Transverse colon (tissue), 4 donors: ENCODE measurements at regions not wholly inside any gene's neighbourhood (a gene's known extent, or its start where the extent isn't known, plus 50 kb on each side); places are given as distances from the start of the nearest gene placed in this dataset.

Source experiments
- DNase-seq: peaks from one replicate; pipeline ENCODE4 v3.0.0-alpha.2; 2019
- H3K27ac ChIP-seq, 4 donors: fragments of 200-600 bp; sonication (generic); 2 replicates each; pipeline ENCODE4 v1.5.1; 2016 to 2018; ENCODE audit warnings: inconsistent platforms in 4 of 4
- H3K27me3 ChIP-seq: fragments of 200-600 bp; sonication (generic); 2 replicates; pipeline ENCODE4 v1.5.1; 2017; ENCODE audit warnings: inconsistent platforms
- H3K36me3 ChIP-seq, 4 donors: fragments of 200-600 bp; sonication (generic); 2 replicates each; pipeline ENCODE4 v1.5.1; 2017 to 2019; ENCODE audit warnings: inconsistent platforms in 4 of 4
- H3K4me1 ChIP-seq, 4 donors: fragments of 200-600 bp; sonication (generic); 2 replicates each; pipeline ENCODE4 v1.5.1; 2017 to 2020; ENCODE audit warnings: inconsistent platforms in 4 of 4
- H3K4me3 ChIP-seq, 4 donors: fragments of 200-600 bp; sonication (generic); 1 replicate in 1 of 4; 2 replicates in 3 of 4; pipeline versions ENCODE4 v1.5.1 to v1.6.1; 2017 to 2019; ENCODE audit warnings: inconsistent platforms in 4 of 4
- H3K9me3 ChIP-seq, 2 donors: fragments of 200-600 bp; sonication (generic); 2 replicates each; pipeline ENCODE4 v1.5.1; 2017 to 2019; ENCODE audit warnings: inconsistent platforms in 2 of 2
- EP300 ChIP-seq: sonication (generic); formaldehyde crosslinking; IDR thresholded peaks from one replicate; pipeline ENCODE4 v1.6.1; 2017; ENCODE audit warnings: antibody characterized with exemption, low read depth
- POLR2A ChIP-seq: fragments of 450-650 bp; IDR thresholded peaks from one replicate; pipeline ENCODE4 v1.6.1; 2016; ENCODE audit warnings: antibody characterized with exemption, mild to moderate bottlenecking, moderate library complexity
- POLR2AphosphoS5 ChIP-seq, 3 donors: sonication (generic); formaldehyde crosslinking; IDR thresholded peaks; one replicate each; pipeline ENCODE4 v1.6.1; 2016; ENCODE audit warnings: antibody characterized with exemption in 3 of 3
- WGBS, 2 donors: methylation state at CpG; one replicate each; pipeline ENCODE4 v1.1.5; 2018; ENCODE audit warnings: low coverage in 1 of 2; 5-methylcytosine and 5-hydroxymethylcytosine counted together
- in situ Hi-C, 4 donors: fragments of 200-750 bp; cut with MboI; loops; one replicate each; pipeline versions ENCODE4 v1.15.0 to v1.15.1; 2017; ENCODE audit warnings: low sequenced_read_pairs in 3 of 4, low pct_ligation_motif_present in 1 of 4, low pct_unique_long_range_greater_than_20kb in 1 of 4
- intact Hi-C: fragments of 100-400 bp; cut with DNase I; formaldehyde crosslinking; loops from one replicate; pipeline ENCODE4 v1.15.1; 2023; ENCODE audit warnings: low total_unique reads
- TF ChIP-seq, protein P1 (sequence below), 5 experiments: fragments of 200-600 bp in 3 of 5; fragments of 450-650 bp in 2 of 5; sonication (generic) in 3 of 5; IDR thresholded peaks; 1 replicate in 2 of 5; 2 replicates in 3 of 5; pipeline ENCODE4 v1.5.1; 2016 to 2017; ENCODE audit warnings: antibody characterized with exemption in 5 of 5, inconsistent platforms in 3 of 5, mild to moderate bottlenecking in 2 of 5, moderate library complexity in 1 of 5

DNA sequence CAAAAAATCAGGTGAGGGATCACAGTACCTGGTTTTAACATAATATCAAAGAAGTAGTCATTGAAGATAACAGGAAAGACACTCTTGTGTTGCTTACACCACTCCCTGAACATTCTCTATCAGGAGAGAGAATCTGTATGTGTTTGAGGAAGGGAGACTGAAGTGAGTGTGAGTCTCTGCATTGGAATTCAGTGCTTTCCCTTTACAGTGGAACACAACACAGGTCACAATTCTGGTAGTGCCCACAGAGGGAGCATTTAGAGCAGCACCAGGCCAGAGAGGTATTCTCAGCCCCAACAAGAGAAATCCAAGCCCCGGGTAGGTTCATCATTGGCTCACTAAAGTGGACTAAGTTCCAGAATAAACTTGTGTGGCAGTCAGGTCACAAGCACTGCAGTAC, 64.7 kb upstream of the UBQLN2 start:
- WGBS, 2 donors = 88 to 100% methylated on average over 1 of the region's 1 CpG
- no peaks in the 10 kb centered on the region for H3K27me3 ChIP-seq
- no peaks in the 10 kb centered on the region for H3K4me1 ChIP-seq
- TF ChIP-seq POLR2AphosphoS5 (IDR thresholded peaks at IDR 0.05) (no peak), EP300 (no peak), POLR2A (no peak)
- TF ChIP-seq, protein P1, sequence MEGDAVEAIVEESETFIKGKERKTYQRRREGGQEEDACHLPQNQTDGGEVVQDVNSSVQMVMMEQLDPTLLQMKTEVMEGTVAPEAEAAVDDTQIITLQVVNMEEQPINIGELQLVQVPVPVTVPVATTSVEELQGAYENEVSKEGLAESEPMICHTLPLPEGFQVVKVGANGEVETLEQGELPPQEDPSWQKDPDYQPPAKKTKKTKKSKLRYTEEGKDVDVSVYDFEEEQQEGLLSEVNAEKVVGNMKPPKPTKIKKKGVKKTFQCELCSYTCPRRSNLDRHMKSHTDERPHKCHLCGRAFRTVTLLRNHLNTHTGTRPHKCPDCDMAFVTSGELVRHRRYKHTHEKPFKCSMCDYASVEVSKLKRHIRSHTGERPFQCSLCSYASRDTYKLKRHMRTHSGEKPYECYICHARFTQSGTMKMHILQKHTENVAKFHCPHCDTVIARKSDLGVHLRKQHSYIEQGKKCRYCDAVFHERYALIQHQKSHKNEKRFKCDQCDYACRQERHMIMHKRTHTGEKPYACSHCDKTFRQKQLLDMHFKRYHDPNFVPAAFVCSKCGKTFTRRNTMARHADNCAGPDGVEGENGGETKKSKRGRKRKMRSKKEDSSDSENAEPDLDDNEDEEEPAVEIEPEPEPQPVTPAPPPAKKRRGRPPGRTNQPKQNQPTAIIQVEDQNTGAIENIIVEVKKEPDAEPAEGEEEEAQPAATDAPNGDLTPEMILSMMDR (IDR thresholded peaks at IDR 0.05) = no peak
- intact Hi-C loops (no loop called here), in situ Hi-C loops (no loop called here)
- H3K27ac ChIP-seq = no peak overlapping the region
- H3K9me3 ChIP-seq = no peaks in the 10 kb centered on the region
- H3K36me3 ChIP-seq = no peaks in the 10 kb centered on the region
- no peak for DNase-seq
- H3K4me3 ChIP-seq = no peak overlapping the region

DNA sequence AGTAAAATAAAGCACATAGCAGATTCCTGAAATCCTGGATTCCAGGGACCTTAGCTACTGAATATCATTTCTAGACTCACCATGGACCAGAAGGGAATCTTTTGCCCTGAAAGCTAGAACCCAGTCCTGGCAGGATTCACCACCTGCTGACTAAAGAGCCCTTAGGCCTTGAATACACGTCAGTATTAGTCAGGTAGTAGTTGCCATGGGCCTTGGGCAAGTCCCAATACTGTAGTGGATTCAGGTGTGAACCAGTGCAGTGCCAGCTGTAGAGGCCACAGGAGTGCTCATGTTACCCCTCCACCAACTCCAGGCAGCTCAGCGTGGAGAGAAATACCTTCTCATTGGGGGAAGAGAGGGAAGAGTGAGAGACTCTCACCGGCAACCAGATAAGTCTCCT, 64.1 kb upstream of the UBQLN2 start:
- Histone ChIP-seq H3K9me3 (no peaks in the 10 kb centered on the region), H3K4me1 (no peaks in the 10 kb centered on the region), H3K4me3 (no peak overlapping the region), H3K27ac (no peak overlapping the region), H3K27me3 (no peaks in the 10 kb centered on the region), H3K36me3 (no peaks in the 10 kb centered on the region)
- intact Hi-C loops (no loop called here), in situ Hi-C loops (no loop called here)
- no peak for DNase-seq
- TF ChIP-seq POLR2A (no peak), POLR2AphosphoS5 (IDR thresholded peaks at IDR 0.05) (no peak), EP300 (no peak)
- TF ChIP-seq, protein P1 (IDR thresholded peaks at IDR 0.05) = no peak
- WGBS, 2 donors = 68% methylated on average over 3 of the region's 3 CpGs; no CpG with 5 or more reads in 1 of the 2 donors

DNA sequence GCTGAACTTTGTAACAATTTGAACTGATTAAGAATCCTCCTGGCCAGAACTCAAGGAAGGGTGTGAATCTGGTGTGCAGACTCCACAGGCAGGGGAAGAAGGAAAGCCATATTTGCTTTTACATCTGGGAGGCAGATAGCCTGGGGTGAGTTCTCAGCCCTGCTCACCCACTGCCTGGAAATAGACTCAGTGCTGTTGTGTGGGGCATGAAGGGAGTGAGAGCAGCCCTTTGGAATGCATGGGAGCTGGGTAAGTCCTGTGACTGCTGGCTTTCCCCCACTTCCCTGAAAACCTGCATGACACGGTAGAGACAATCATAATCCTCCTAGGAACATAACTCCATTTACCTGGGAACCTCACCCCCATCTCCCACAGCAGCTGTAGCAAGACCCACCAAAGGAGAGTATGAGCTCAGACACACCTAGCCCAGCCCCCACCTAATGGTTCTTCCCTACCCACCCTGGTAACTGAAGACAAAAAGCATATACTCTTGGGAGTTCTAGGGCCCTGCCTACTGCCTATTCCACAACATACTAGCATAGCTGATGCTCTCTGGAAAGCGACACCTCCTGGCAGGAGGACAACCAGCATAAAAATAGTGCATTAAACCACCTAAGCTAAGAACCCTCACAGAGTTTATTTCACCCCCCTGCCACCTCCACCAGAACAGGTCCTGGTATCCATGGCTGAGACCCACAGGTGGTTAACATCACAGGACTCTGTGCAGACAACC, 59.3 kb upstream of the UBQLN2 start:
- no peak for DNase-seq
- Histone ChIP-seq H3K9me3 (no peaks in the 10 kb centered on the region), H3K27ac (no peak overlapping the region), H3K27me3 (no peaks in the 10 kb centered on the region), H3K4me3 (no peak overlapping the region), H3K4me1 (no peaks in the 10 kb centered on the region), H3K36me3 (no peaks in the 10 kb centered on the region)
- intact Hi-C loops = no loop called here
- TF ChIP-seq POLR2A = no peak
- TF ChIP-seq, protein P1 (IDR thresholded peaks at IDR 0.05) = no peak
- in situ Hi-C loops = no loop called here
- 52 to 100% methylated on average over 1 to 2 of the region's 2 CpGs for WGBS, 2 donors

DNA sequence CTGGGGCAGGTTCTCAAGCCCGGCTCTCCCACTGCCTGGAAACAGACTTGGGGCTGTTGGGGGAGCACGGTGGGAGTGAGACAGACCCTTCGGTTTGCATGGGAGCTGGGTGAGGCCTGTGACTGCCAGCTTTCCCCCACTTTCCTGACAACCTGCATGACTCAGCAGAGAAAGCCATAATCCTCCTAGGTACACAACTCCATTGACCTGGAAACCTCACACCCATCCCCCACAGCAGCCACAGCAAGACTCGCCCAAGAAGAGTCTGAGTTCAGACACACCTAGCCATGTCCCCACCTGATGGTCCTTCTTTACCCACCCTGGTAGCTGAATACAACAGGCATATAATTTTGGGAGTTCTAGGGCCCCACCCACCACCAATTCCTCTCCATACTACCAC, 57.6 kb upstream of the UBQLN2 start:
- Histone ChIP-seq H3K27me3 (no peaks in the 10 kb centered on the region), H3K27ac (no peak overlapping the region), H3K4me1 (no peaks in the 10 kb centered on the region), H3K4me3 (no peak overlapping the region), H3K36me3 (no peaks in the 10 kb centered on the region), H3K9me3 (no peaks in the 10 kb centered on the region)
- intact Hi-C loops (no loop called here), in situ Hi-C loops (no loop called here)
- no peak for DNase-seq
- 70% methylated on average over 4 of the region's 4 CpGs; no CpG with 5 or more reads in 1 of the 2 donors for WGBS, 2 donors
- TF ChIP-seq EP300 (no peak), POLR2AphosphoS5 (IDR thresholded peaks at IDR 0.05) (no peak), POLR2A (no peak)
- TF ChIP-seq, protein P1 (IDR thresholded peaks at IDR 0.05) = no peak
